ENCODE measurements at regions not wholly inside any gene's neighbourhood (a gene's known extent, or its start where the extent isn't known, plus 50 kb on each side); places are given as distances from the start of the nearest gene placed in this dataset.

- Histone ChIP-seq H3K4me1 (ENCODE audit: insufficient read depth, low read length) (no peaks in the 10 kb centered on the region), H3K9me3 (ENCODE audit: control insufficient read depth, low read depth, low read length) (no peaks in the 10 kb centered on the region), H3K18ac (ENCODE audit: insufficient read length, low read depth, low read length) (no peak overlapping the region), H3K56ac (ENCODE audit: insufficient read length, low read depth, low read length) (no peak overlapping the region), H2BK120ac (ENCODE audit: low read depth, low read length, poor library complexity, severe bottlenecking) (no peak overlapping the region), H2BK5ac (ENCODE audit: insufficient read length, low read length) (no peak overlapping the region), H2AK5ac (ENCODE audit: insufficient read length, low read length) (no peak overlapping the region), H3K79me2 (ENCODE audit: insufficient read depth, low read length) (no peaks in the 10 kb centered on the region), H4K91ac (ENCODE audit: insufficient read length, low read depth, low read length) (no peak overlapping the region), H3K27me3 (ENCODE audit: insufficient read depth, low read length) (no peaks in the 10 kb centered on the region), H3K79me1 (ENCODE audit: insufficient read depth, low read depth, low read length, poor library complexity, severe bottlenecking) (no peaks in the 10 kb centered on the region), H2BK20ac (ENCODE audit: low read depth, low read length, poor library complexity, severe bottlenecking) (no peak overlapping the region), H2BK15ac (ENCODE audit: low read depth, low read length) (no peak overlapping the region), H3K14ac (ENCODE audit: insufficient read depth, low read length) (no peak overlapping the region), H4K5ac (ENCODE audit: insufficient read length, low read depth, low read length) (no peak overlapping the region), H2AFZ (ENCODE audit: low read length) (no peak overlapping the region), H3K4me2 (ENCODE audit: insufficient read depth, insufficient read length, low read length) (no peak overlapping the region), H3T11ph (ENCODE audit: low read length) (no peak overlapping the region), H3K9ac (ENCODE audit: extremely low read depth, insufficient read length, low read length) (no peak overlapping the region), H4K8ac (replicated peaks; ENCODE audit: insufficient read length, low read depth, low read length) (no peak overlapping the region), H4K20me1 (ENCODE audit: control insufficient read depth, insufficient read depth, insufficient read length) (no peaks in the 10 kb centered on the region), H2BK12ac (ENCODE audit: insufficient read length, low read depth, low read length) (no peak overlapping the region), H3K23ac (ENCODE audit: insufficient read length, low read depth, low read length) (no peak overlapping the region), H3K27ac (ENCODE audit: insufficient read length, low read depth, low read length) (no peak overlapping the region), H3K4ac (ENCODE audit: low read depth, low read length) (no peak overlapping the region), H3K23me2 (ENCODE audit: insufficient read length, low read depth, low read length, poor library complexity, severe bottlenecking) (no peaks in the 10 kb centered on the region)
- Mint-ChIP-seq H3K27me3 (ENCODE audit: low read depth) (no peaks in the 10 kb centered on the region), H3K27ac (peak overlapping the region in 1 of 3 experiments; percentile 36; a peak in 1 of 7 replicates), H3K9me3 (peaks cover 4 to 12% of the 10 kb centered on the region in 2 experiments; a peak in 4 of 5 replicates), H3K36me3 (ENCODE audit: insufficient read depth in 1 of 3, low read depth in 3 of 3) (peaks cover 3 to 4% (median 4%) of the 10 kb centered on the region in 3 experiments; a peak in 4 of 7 replicates), H3K4me1 (0 out of 4 replicates have a peak, but pooled peaks cover 2% of the 10 kb centered on the region in 2 experiments), H3K4me3 (no peak overlapping the region)
- TF ChIP-seq CTCF (conservative IDR thresholded peaks at IDR 0.05), result no peak
- no peak for DNase-seq
- no CpG with 5 or more reads among the region's 5 CpGs for WGBS (ENCODE audit: extremely low coverage, insufficient read length, low lambda C conversion rate)
Observed at GRCh38 chr5:163387589-163388343, 49.6 kb upstream of the CCNG1 start.
